GM23338 (cell line): ENCODE measurements at regions not wholly inside any gene's neighbourhood (a gene's known extent, or its start where the extent isn't known, plus 50 kb on each side); places are given as distances from the start of the nearest gene placed in this dataset.

Experiments used
- EZH2 ChIP-seq: fragments of 200-600 bp; sonication (generic); IDR thresholded peaks from one replicate; pipeline ENCODE4 v1.8.0; 2017; ENCODE audit warnings: antibody characterized with exemption, mild to moderate bottlenecking, low read depth; ENCODE audit not compliant: unreplicated experiment
- POLR2AphosphoS5 ChIP-seq: IDR thresholded peaks from 2 replicates; pipeline ENCODE4 v1.6.1; 2016; ENCODE audit warnings: antibody characterized with exemption, low read depth

DNA sequence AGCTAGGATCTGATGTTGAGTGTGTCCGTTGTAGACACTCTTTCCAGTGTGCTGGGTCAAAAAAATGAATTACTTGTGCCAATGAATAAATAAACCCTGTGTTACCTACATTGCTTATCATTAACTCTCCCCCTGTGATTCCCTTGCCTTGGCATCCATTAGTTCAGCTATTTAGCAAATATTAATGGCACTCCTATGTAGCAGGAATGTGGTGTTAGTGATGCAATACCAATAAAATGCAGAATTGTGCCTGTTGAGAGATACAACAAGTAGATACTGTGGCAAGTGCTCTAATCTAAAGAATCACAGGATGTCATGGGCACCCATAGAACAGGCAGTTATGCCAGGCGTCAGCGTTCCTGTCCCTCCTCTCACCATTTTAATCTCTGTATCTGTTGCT lies 343.2 kb downstream of the PMP22 start:
- TF ChIP-seq POLR2AphosphoS5, result no peak
- no peak for TF ChIP-seq EZH2
